OCI-LY3 (cell line): ENCODE measurements at regions not wholly inside any gene's neighbourhood (a gene's known extent, or its start where the extent isn't known, plus 50 kb on each side); places are given as distances from the start of the nearest gene placed in this dataset.

Experiments
- H2AFZ ChIP-seq: fragments of 200-600, 300-600 bp; shearing (Covaris generic); 2 replicates; pipeline ENCODE4 v1.6.0; 2014; ENCODE audit warnings: antibody characterized with exemption, low read depth, low read length
- H3K27ac ChIP-seq: fragments of 200-600, 300-600 bp; sonication (generic); 2 replicates; pipeline ENCODE4 v1.5.1; 2014; ENCODE audit warnings: mild to moderate bottlenecking, low read length, moderate library complexity, mixed read lengths
- H3K27me3 ChIP-seq: fragments of 200-600, 300-600 bp; sonication (generic); 2 replicates; pipeline ENCODE4 v1.6.1; 2014; ENCODE audit warnings: low read depth, low read length, mixed read lengths
- H3K36me3 ChIP-seq: fragments of 200-600, 300-600 bp; sonication (generic); replicated peaks from 2 replicates; pipeline ENCODE3; 2014; ENCODE audit warnings: low read depth, low read length, mixed read lengths
- H3K4me1 ChIP-seq: fragments of 300-600, 200-600 bp; sonication (generic); 2 replicates; pipeline ENCODE4 v1.6.1; 2014; ENCODE audit warnings: low read length, mixed read lengths
- H3K4me2 ChIP-seq: fragments of 200-600, 300-600 bp; sonication (generic); 2 replicates; pipeline ENCODE4 v1.6.1; 2014; ENCODE audit warnings: low read length, mixed read lengths
- H3K4me3 ChIP-seq: fragments of 300-600, 200-600 bp; sonication (generic); 2 replicates; pipeline ENCODE4 v1.5.1; 2014; ENCODE audit warnings: antibody characterized with exemption, mild to moderate bottlenecking, low read length, moderate library complexity
- H3K79me2 ChIP-seq: fragments of 300-600, 200-600 bp; shearing (Covaris generic); 2 replicates; pipeline ENCODE4 v1.6.1; 2014; ENCODE audit warnings: mild to moderate bottlenecking, low read length, mixed read lengths
- H3K9ac ChIP-seq: fragments of 300-600, 200-600 bp; shearing (Covaris generic); 2 replicates; pipeline ENCODE4 v1.6.0; 2014; ENCODE audit warnings: mild to moderate bottlenecking, low read length, moderate library complexity
- H3K9me3 ChIP-seq: fragments of 200-600, 300-600 bp; shearing (Covaris generic); 2 replicates; pipeline ENCODE4 v1.6.1; 2014; ENCODE audit warnings: low read length, mixed read lengths; ENCODE audit not compliant: insufficient read depth
- H4K20me1 ChIP-seq: fragments of 200-600, 300-600 bp; sonication (generic); 2 replicates; pipeline ENCODE4 v1.6.1; 2016; ENCODE audit warnings: low read length, mixed read lengths; ENCODE audit not compliant: insufficient read depth
- EZH2phosphoT487 ChIP-seq: fragments of 200-600 bp; shearing (Covaris generic); IDR thresholded peaks from 2 replicates; pipeline ENCODE4 v1.6.1; 2018; ENCODE audit warnings: antibody characterized with exemption, mixed run types, low read depth
- TF ChIP-seq, protein P1 (sequence below): fragments of 200-600, 300-600 bp; sonication (generic); IDR thresholded peaks from 2 replicates; pipeline ENCODE4 v1.5.1; 2014; ENCODE audit warnings: antibody characterized with exemption, low read length, low read depth

- Histone ChIP-seq H3K27me3 (peaks cover 20% of the 10 kb centered on the region), H3K27ac (no peak overlapping the region), H3K4me2 (no peak overlapping the region), H3K4me1 (peaks cover 14% of the 10 kb centered on the region), H3K4me3 (no peak overlapping the region), H4K20me1 (no peaks in the 10 kb centered on the region), H3K36me3 (no peaks in the 10 kb centered on the region), H3K79me2 (no peaks in the 10 kb centered on the region), H3K9ac (no peak overlapping the region), H2AFZ (no peak overlapping the region), H3K9me3 (0 out of 2 replicates have a peak, but pooled peaks cover 11% of the 10 kb centered on the region)
- TF ChIP-seq, protein P1, sequence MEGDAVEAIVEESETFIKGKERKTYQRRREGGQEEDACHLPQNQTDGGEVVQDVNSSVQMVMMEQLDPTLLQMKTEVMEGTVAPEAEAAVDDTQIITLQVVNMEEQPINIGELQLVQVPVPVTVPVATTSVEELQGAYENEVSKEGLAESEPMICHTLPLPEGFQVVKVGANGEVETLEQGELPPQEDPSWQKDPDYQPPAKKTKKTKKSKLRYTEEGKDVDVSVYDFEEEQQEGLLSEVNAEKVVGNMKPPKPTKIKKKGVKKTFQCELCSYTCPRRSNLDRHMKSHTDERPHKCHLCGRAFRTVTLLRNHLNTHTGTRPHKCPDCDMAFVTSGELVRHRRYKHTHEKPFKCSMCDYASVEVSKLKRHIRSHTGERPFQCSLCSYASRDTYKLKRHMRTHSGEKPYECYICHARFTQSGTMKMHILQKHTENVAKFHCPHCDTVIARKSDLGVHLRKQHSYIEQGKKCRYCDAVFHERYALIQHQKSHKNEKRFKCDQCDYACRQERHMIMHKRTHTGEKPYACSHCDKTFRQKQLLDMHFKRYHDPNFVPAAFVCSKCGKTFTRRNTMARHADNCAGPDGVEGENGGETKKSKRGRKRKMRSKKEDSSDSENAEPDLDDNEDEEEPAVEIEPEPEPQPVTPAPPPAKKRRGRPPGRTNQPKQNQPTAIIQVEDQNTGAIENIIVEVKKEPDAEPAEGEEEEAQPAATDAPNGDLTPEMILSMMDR: no peak
- no peak for TF ChIP-seq EZH2phosphoT487
These were observed 247.8 kb downstream of the BCL2 start for GRCh38 chr18:63071701-63072141.

GRCh38 chr18:63070767-63071502 lies 248.6 kb downstream of the BCL2 start:
- TF ChIP-seq EZH2phosphoT487: no peak
- TF ChIP-seq, protein P1: no peak
- no peak overlapping the region for H3K27ac ChIP-seq
- no peak overlapping the region for H3K4me3 ChIP-seq
- H3K36me3 ChIP-seq: no peaks in the 10 kb centered on the region
- H3K79me2 ChIP-seq: no peaks in the 10 kb centered on the region
- H4K20me1 ChIP-seq: no peaks in the 10 kb centered on the region
- peaks cover 20% of the 10 kb centered on the region for H3K27me3 ChIP-seq
- H3K4me2 ChIP-seq: no peak overlapping the region
- H3K9ac ChIP-seq: no peak overlapping the region
- H3K4me1 ChIP-seq: peaks cover 10% of the 10 kb centered on the region
- H3K9me3 ChIP-seq: 0 out of 2 replicates have a peak, but pooled peaks cover 11% of the 10 kb centered on the region
- no peak overlapping the region for H2AFZ ChIP-seq

DNA sequence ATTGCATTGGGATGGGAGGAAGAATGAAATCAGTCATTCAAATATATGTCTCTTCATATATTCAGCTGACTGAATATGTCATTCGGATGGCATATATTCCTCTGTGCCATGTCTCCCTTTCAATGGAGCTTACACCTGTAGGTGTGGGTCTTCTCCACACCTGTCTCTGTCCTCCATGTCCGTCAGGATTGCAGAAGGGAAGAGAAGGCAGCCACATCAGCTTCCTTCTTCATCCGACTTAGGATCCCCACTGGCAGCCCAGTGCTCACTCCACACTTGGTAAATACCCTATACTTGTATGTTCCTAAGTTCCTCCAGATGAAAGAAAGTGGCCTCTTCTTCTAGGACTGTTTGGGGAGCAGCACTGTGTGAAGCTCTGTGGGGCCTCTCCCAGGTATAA lies 250.1 kb downstream of the BCL2 start:
- Histone ChIP-seq H3K4me1 (peaks cover 7% of the 10 kb centered on the region; the same call in 1 of the 2 replicates), H3K9ac (no peak overlapping the region), H3K9me3 (0 out of 2 replicates have a peak, but pooled peaks cover 11% of the 10 kb centered on the region), H3K79me2 (no peaks in the 10 kb centered on the region), H3K4me2 (no peak overlapping the region), H3K27ac (no peak overlapping the region), H2AFZ (no peak overlapping the region), H3K36me3 (no peaks in the 10 kb centered on the region), H4K20me1 (no peaks in the 10 kb centered on the region), H3K27me3 (peaks cover 23% of the 10 kb centered on the region), H3K4me3 (no peak overlapping the region)
- no peak for TF ChIP-seq EZH2phosphoT487
- TF ChIP-seq, protein P1: no peak

- H3K4me3 ChIP-seq: no peak overlapping the region
- no peak overlapping the region for H3K4me2 ChIP-seq
- peaks cover 5% of the 10 kb centered on the region; the same call in 1 of the 2 replicates for H3K4me1 ChIP-seq
- H3K9me3 ChIP-seq: 0 out of 2 replicates have a peak, but pooled peaks cover 11% of the 10 kb centered on the region
- TF ChIP-seq, protein P1: no peak
- TF ChIP-seq EZH2phosphoT487: no peak
- no peaks in the 10 kb centered on the region for H4K20me1 ChIP-seq
- no peaks in the 10 kb centered on the region for H3K79me2 ChIP-seq
- H3K27me3 ChIP-seq: peaks cover 28% of the 10 kb centered on the region
- no peaks in the 10 kb centered on the region for H3K36me3 ChIP-seq
- H2AFZ ChIP-seq: no peak overlapping the region
- H3K9ac ChIP-seq: no peak overlapping the region
- H3K27ac ChIP-seq: no peak overlapping the region
These were observed 251.6 kb downstream of the BCL2 start for GRCh38 chr18:63067939-63068338.
